Erythroblast (primary cell): ENCODE measurements at regions not wholly inside any gene's neighbourhood (a gene's known extent, or its start where the extent isn't known, plus 50 kb on each side); places are given as distances from the start of the nearest gene placed in this dataset.

Experiments used
- GATA1 ChIP-seq: IDR thresholded peaks from 2 replicates; pipeline ENCODE4 v1.6.1; 2011; ENCODE audit warnings: low read depth, mild to moderate bottlenecking, control low read depth, low read length, moderate library complexity
- POLR2A ChIP-seq: IDR thresholded peaks from 2 replicates; pipeline ENCODE4 v1.6.1; 2011; ENCODE audit warnings: mild to moderate bottlenecking, low read length

DNA sequence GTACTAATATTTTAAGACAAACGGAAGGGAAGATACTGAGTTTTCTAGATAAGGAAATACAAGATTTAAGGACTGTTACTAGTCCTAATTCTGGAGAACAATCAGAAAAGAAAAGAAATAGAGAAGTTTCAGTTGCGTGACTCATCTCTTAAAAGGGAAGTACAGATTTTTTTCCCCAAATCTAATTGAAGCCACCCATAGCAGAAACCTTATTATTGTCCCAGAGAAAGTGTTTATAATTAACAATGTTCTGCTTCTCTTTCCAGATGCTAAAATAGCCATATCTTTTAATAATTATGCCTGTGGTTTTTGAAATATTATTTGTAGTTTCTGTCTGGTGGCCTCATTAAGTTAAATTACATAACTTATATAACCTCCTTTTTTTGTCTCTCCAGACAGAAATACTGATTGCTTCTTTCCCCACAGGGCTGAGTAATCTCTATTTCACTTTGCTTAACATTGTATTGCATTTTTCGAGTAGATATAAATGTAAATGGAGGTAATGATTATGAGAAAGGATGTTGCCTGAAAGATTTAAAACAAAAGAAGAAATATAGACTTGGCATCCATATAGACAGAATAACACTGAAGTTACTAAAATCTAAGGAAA, 240.7 kb upstream of the MBL2 start:
- TF ChIP-seq POLR2A = no peak
- no peak for TF ChIP-seq GATA1
